ENCODE measurements at regions not wholly inside any gene's neighbourhood (a gene's known extent, or its start where the extent isn't known, plus 50 kb on each side); places are given as distances from the start of the nearest gene placed in this dataset.

DNA sequence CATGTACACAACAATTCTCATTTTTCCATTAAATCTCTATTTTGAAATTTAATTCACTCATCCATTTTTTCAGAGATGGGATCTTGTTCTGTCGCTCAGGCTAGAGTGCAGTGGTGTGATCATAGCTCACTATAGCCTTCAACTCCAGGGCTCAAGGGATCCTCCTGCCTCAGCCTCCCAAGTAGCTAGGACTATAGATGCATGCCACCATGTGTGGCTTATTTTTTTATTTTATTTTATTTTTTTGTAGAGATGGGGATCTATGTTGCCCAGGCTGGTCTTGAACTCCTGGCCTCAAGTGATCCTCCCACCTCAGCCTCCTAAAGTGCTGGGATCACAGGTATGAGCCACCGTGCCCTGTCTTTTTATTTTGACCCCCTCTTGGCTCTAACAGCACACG is 203.8 kb upstream of the KLF14 start:
- peak overlapping the region; percentile 99 for H3K27ac Mint-ChIP-seq
- no peak overlapping the region for H3K4me3 Mint-ChIP-seq
- no peak for ATAC-seq (ENCODE audit: low read depth)
- H3K4me1 Mint-ChIP-seq, result peaks cover 54% of the 10 kb centered on the region
- H3K9me3 Mint-ChIP-seq, result no peaks in the 10 kb centered on the region
- no peaks in the 10 kb centered on the region for H3K27me3 Mint-ChIP-seq
- no peak for DNase-seq (ENCODE audit: low spot score in 2 of 2)
- peaks cover 24% of the 10 kb centered on the region for H3K36me3 Mint-ChIP-seq

DNA sequence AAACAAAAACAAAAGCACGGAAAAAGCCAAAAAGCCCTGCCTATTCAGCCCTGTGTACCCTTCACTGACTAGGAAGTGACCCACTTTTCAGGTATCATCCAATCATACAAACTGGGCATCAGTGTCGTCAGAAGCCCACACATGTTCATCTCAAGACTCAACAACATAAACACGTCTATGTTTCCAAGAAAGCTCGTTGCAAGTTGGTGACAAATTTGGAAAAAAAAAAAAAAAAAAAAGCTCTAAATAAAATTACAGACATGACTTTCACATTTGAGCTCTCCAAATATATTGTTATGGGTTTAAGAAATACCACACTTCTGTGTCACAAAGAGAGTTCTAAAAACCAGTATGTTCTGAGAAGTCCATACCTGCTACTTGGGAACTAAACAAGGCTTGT is 204.7 kb upstream of the KLF14 start:
- H3K4me3 Mint-ChIP-seq, result no peak overlapping the region
- DNase-seq (ENCODE audit: low spot score in 2 of 2), result no peak
- H3K9me3 Mint-ChIP-seq, result no peaks in the 10 kb centered on the region
- H3K36me3 Mint-ChIP-seq, result peaks cover 27% of the 10 kb centered on the region
- ATAC-seq (ENCODE audit: low read depth), result no peak
- H3K27me3 Mint-ChIP-seq, result no peaks in the 10 kb centered on the region
- H3K4me1 Mint-ChIP-seq, result peaks cover 52% of the 10 kb centered on the region
- peak overlapping the region; percentile 99 for H3K27ac Mint-ChIP-seq

DNA sequence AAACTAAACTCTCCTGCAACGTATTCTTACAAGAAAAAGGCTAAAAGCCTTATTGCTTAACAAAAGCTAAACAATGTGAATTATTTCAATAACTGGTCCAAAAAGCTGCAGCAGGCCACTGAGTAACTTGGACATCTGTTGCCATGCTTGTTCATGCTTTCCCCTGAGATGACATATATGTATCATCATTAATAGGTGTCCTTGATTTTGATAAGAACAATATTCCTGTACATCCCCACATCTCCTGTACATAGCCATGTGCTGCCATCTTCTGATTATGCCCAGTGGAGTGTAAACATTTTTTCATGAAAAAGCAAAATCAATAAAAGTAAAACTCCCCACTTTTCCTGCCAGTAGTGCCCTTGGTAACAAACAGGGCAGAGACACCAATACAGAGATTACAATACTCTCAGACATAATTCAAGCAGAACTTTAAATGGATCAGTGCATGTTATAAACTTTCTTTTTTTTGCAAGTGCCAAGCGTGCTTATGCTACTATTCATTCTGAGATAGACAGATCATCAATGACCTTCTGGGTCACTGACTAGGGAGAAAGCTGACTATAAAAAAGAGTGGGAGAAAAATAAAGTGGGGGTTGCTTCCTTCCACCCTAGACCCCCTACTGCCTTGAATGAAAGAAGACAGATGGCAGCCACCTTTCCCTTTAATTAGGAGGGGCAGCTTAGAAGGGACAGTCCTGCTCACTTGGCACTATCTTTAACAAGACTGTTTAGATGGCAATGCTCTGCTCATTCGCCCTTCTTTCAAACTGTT is 205.5 kb upstream of the KLF14 start:
- no peak for DNase-seq (ENCODE audit: low spot score in 2 of 2)
- peaks cover 26% of the 10 kb centered on the region for H3K36me3 Mint-ChIP-seq
- H3K9me3 Mint-ChIP-seq, result no peaks in the 10 kb centered on the region
- ATAC-seq (ENCODE audit: low read depth), result no peak
- no peaks in the 10 kb centered on the region for H3K27me3 Mint-ChIP-seq
- H3K27ac Mint-ChIP-seq, result peak overlapping the region; percentile 99
- no peak overlapping the region for H3K4me3 Mint-ChIP-seq
- peaks cover 52% of the 10 kb centered on the region for H3K4me1 Mint-ChIP-seq

DNA sequence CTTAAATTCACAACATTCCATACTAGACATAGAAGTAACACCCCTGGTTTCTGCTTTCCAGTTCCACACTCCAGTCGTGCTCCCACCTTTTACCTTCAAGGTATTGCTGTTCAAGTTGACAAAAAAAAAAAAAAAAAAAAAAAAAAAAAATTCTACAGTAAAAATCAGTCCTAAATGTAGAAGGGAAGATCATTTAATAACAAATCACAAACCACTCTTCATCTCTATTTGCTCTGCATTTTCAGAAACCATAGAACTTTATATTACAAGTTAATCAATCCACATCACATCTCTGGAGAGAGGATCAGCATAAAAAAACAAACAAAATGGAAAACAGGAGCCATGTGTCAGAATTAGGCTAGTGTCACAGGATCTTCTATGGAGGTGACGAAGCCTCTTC is 206.3 kb upstream of the KLF14 start:
- Mint-ChIP-seq H3K4me1 (peaks cover 57% of the 10 kb centered on the region), H3K36me3 (peaks cover 25% of the 10 kb centered on the region), H3K27me3 (no peaks in the 10 kb centered on the region), H3K27ac (peak overlapping the region; percentile 99), H3K4me3 (peak overlapping the region; percentile 43), H3K9me3 (no peaks in the 10 kb centered on the region)
- ATAC-seq (ENCODE audit: low read depth) (no peak), DNase-seq (ENCODE audit: low spot score in 2 of 2) (no peak)

DNA sequence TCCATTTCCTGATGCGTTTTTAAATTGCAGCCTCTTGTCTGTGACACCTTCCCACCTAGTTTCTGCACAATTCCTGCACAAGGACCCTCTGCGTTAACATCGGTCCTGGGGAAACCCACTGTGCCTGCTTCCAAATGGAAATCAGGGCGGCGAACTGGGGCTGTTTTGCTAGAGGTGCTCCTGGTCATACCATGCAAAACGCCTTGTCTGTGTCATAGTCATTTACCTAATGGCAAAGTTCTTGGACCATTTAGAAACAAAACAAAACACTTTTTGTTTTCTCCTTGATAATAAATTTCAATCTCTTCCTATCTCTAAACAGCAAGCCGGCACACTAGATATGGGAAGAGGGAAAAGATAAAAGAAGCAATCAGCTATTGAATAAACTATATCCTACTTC is 206.9 kb upstream of the KLF14 start:
- ATAC-seq (ENCODE audit: low read depth) (no peak), DNase-seq (ENCODE audit: low spot score in 2 of 2) (no peak)
- Mint-ChIP-seq H3K27me3 (no peaks in the 10 kb centered on the region), H3K36me3 (peaks cover 20% of the 10 kb centered on the region), H3K4me1 (peaks cover 58% of the 10 kb centered on the region), H3K9me3 (no peaks in the 10 kb centered on the region), H3K4me3 (peak overlapping the region; percentile 86), H3K27ac (peak overlapping the region; percentile 99)

DNA sequence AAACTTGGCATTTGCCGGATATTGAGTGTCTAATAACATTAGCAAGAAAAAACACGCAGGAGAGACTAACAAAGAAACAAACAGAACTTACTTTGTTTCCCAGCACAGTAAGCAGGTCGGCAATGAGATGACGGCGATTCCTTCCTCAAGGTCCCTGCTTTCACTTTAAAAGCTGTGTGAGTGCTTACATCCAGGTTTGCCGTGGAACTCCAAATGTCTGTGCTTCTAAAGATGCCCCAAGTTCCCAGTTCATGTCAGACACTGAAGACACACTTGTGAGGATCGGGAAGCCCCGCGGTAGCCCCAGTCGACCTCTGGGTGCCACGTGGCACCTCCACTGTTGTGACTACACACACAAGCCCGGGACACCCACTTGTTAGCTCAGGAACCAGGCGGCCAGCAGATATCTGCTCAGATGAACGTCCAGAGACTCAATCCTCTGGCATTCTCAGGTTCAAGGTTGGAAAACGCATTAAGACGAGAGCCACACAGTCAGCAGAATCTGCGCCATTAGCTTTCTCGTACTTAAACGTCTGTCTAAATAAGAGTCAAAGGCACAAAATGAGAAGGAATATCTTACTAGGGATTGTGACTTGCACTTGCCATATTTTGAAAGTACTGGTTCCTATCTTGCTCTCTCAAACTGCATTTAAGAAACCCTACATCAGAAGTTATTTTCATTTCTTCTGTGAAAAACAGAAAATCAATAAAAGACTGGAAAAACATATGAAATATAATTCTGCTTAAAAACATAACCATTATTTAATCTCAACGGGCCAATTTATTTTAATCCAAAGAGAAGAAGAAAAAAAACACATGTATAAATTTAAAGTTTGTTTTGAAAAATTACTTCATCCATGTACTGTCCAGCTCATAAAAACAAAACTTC is 207.6 kb upstream of the KLF14 start:
- Mint-ChIP-seq H3K27me3 (no peaks in the 10 kb centered on the region), H3K27ac (peak overlapping the region; percentile 99), H3K4me1 (peaks cover 63% of the 10 kb centered on the region), H3K36me3 (peaks cover 20% of the 10 kb centered on the region), H3K4me3 (peak overlapping the region; percentile 86), H3K9me3 (no peaks in the 10 kb centered on the region)
- peak; percentile 33 for ATAC-seq (ENCODE audit: low read depth)
- peak in 1 of 2 donors; percentile 36 for DNase-seq (ENCODE audit: low spot score in 2 of 2)

DNA sequence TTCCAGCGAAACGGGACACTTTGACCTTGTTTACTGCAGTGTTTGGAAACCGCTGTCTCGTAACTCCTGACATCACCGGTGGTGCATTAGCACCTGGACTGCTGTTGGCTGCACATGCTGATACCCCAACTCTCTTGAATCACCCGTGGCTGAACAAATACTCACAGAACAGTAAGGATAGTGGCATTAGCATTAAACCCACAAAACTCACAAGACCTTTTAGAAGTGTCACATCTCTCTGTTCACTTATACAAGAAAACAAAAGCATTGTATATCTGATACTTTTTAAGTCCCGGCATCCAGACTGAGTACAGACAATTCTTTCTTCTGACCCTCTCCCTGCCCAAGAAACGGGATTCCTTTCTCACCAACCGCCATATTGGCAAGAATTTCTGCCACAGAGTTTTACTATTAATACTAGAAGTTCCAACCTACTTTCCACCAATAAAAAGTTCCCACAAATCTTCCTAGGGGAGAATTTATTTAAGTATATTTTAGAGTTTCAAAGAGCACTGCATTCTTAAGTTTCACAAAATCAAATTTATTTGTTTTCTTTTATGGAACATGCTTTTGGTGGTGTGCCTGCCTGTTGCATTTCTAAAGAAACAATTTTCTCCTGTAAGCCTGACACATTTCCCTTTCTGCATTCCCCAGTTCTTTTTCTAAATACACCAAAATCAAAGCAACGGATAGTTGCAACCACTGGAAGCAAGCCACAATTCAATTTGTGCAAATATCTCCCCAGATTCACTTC is 208.4 kb upstream of the KLF14 start:
- Mint-ChIP-seq H3K27me3 (no peaks in the 10 kb centered on the region), H3K4me1 (peaks cover 59% of the 10 kb centered on the region), H3K4me3 (peak overlapping the region; percentile 86), H3K27ac (peak overlapping the region; percentile 99), H3K36me3 (peaks cover 19% of the 10 kb centered on the region), H3K9me3 (no peaks in the 10 kb centered on the region)
- DNase-seq (ENCODE audit: low spot score in 2 of 2) (no peak), ATAC-seq (ENCODE audit: low read depth) (peak; percentile 46)

DNA sequence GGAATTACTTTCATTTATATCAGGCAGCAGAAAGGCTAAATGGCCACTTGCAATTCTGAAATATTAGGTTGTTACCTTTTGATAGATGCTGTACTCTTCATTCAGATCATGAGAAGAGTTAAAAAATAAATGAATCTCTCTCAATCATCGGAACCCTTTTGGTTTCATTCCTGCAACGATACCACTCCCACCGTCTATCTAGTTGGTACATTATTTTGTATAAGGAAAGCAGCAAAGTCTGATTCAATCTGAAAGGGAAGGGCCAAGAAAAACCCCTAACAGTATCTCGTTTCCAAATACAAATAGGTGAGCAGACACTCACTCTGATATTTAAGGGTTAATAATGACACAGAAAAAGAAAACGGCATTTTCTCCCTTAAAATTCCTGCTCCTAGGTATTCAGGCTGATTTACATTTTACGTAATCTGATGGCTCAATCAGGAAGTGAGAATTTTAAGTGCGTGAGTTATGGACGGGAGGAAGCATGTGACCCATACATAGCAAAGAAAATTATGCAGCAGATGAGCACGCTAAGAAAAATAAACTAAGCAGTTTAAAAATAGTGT is 209.4 kb upstream of the KLF14 start:
- ATAC-seq (ENCODE audit: low read depth) (peak; percentile 67), DNase-seq (ENCODE audit: low spot score in 2 of 2) (peak in 1 of 2 donors; percentile 43)
- Mint-ChIP-seq H3K27me3 (no peaks in the 10 kb centered on the region), H3K36me3 (peaks cover 22% of the 10 kb centered on the region), H3K9me3 (peaks cover 1% of the 10 kb centered on the region), H3K4me3 (peak overlapping the region; percentile 81), H3K27ac (peak overlapping the region; percentile 99), H3K4me1 (peaks cover 63% of the 10 kb centered on the region)

DNA sequence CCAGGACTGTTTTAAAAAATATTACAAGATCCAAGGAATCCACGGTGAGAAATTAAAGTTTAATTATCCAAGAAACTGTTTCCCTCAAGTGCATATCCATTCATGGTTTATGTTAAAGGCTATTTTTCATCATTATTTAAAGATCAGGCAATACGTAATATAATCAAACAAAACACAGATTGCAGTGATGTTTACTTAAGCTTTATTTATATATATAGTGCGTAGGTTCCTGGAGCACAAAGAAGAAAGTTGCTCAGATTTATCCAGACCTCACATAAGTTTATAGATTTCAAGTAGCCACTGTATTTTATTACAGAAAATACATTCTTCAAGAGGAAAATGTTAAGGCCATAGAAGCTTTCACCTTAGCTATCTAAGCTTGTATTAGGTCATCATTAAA is 210.0 kb upstream of the KLF14 start:
- H3K36me3 Mint-ChIP-seq, result peaks cover 22% of the 10 kb centered on the region
- ATAC-seq (ENCODE audit: low read depth), result no peak
- DNase-seq (ENCODE audit: low spot score in 2 of 2), result no peak
- no peaks in the 10 kb centered on the region for H3K27me3 Mint-ChIP-seq
- peaks cover 63% of the 10 kb centered on the region for H3K4me1 Mint-ChIP-seq
- peak overlapping the region; percentile 99 for H3K27ac Mint-ChIP-seq
- H3K9me3 Mint-ChIP-seq, result peaks cover 1% of the 10 kb centered on the region
- peak overlapping the region; percentile 81 for H3K4me3 Mint-ChIP-seq

DNA sequence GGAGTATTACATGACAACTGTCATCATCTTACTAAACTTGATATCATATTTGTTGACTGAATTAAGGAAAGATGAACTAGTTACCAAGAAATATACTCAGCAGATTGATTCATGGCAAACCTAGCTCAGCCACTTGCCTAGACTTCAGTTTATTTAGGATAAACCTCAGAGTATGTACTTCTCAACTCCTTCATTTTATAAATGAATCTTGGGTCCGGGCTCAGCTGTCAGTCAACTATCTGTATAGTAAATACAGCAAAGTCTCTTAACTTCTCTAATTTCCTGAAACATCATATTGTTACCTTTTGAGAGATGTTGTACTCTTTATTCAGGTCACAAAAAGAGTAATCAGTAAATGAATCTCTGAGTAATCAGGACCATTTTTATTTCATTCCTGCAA is 211.0 kb upstream of the KLF14 start:
- H3K4me3 Mint-ChIP-seq, result no peak overlapping the region
- peaks cover 58% of the 10 kb centered on the region for H3K4me1 Mint-ChIP-seq
- H3K9me3 Mint-ChIP-seq, result peaks cover 1% of the 10 kb centered on the region
- DNase-seq (ENCODE audit: low spot score in 2 of 2) (no peak), ATAC-seq (ENCODE audit: low read depth) (peak; percentile 0)
- H3K36me3 Mint-ChIP-seq, result peaks cover 18% of the 10 kb centered on the region
- no peaks in the 10 kb centered on the region for H3K27me3 Mint-ChIP-seq
- peak overlapping the region; percentile 99 for H3K27ac Mint-ChIP-seq

DNA sequence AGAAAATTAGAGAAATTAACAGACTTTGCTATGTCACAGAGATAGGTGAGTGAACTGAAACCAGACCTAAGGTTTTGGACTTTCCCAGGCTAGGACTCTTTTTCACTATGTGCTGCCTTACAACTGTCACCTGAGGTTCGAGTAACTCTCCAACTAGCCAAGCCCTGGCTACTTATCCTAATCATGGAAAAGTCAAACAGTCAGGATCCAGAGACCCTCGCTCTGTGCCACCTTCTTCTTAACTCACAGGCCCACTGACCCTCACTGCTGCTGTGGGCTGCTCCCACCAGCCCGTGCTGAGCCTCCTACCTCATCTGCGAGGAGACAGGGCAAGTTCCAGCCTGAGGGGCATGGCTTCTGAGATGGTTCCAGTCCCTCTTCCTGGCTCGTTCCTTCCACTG is 211.4 kb upstream of the KLF14 start:
- ATAC-seq (ENCODE audit: low read depth) (peak; percentile 68), DNase-seq (ENCODE audit: low spot score in 2 of 2) (peak; percentile 32 to 42)
- peaks cover 1% of the 10 kb centered on the region for H3K9me3 Mint-ChIP-seq
- no peaks in the 10 kb centered on the region for H3K27me3 Mint-ChIP-seq
- H3K4me1 Mint-ChIP-seq, result peaks cover 53% of the 10 kb centered on the region
- peak overlapping the region; percentile 99 for H3K27ac Mint-ChIP-seq
- H3K36me3 Mint-ChIP-seq, result peaks cover 18% of the 10 kb centered on the region
- peak overlapping the region; percentile 38 for H3K4me3 Mint-ChIP-seq

DNA sequence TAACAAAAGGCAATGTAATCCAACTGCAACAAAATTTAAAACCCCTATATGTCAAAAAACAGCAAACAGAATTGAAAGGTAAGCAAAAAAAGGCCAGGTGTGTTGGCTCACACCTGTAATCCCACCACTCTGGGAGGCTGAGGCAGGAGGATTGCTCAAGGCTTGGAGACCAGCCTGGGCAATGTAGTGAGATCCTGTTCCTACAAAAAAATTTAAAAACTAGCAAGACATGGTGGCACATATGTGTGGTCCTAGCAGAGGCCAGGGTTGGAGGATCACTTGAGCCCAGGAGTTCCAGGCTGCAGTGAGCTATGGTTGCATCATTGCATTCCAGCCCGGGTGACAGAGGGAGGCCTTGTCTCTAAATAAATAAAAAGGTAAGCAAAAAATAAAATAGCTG is 212.1 kb upstream of the KLF14 start:
- Mint-ChIP-seq H3K4me3 (no peak overlapping the region), H3K9me3 (peaks cover 1% of the 10 kb centered on the region), H3K27ac (peak overlapping the region; percentile 99), H3K4me1 (peaks cover 48% of the 10 kb centered on the region), H3K36me3 (peaks cover 14% of the 10 kb centered on the region), H3K27me3 (no peaks in the 10 kb centered on the region)
- DNase-seq (ENCODE audit: low spot score in 2 of 2) (no peak), ATAC-seq (ENCODE audit: low read depth) (no peak)

DNA sequence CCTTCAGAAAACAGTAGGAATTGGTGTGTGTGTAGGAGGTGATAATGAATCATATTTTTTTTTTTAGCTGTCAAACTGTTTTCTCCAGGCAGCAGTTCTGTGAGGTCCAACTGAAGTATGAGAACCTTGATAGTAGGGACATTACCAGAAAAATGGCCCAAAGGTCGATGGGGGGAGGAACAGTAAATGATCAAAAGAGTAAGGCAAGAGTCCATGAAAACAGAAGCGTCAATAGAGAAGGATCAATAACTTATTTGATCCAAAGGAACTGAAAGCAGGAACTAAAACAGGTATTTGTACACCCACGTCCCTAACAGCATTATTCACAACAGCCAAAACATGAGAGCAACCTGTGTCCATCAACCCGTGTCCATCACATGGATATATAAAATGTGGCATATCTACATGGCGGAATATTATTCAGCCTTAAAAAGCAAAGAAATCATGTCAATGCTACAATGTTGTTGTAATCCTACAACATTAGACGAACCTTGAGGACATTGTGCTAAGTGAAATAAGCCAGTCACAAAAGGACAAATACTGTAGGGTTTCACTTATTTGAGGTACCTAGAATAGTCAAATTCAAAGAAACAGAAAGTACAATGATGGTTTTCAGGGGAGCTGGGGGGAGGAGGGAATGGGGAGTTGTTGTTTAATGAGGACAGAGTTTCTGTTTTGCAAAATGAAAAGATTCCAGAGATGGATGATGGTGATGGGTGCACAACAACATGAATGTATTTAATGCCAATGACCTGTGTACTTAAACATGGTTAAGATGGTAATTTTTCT is 214.0 kb upstream of the KLF14 start:
- ATAC-seq (ENCODE audit: low read depth) (no peak), DNase-seq (ENCODE audit: low spot score in 2 of 2) (no peak)
- Mint-ChIP-seq H3K9me3 (peaks cover 1% of the 10 kb centered on the region), H3K4me3 (peak overlapping the region; percentile 16), H3K27me3 (no peaks in the 10 kb centered on the region), H3K4me1 (peaks cover 41% of the 10 kb centered on the region), H3K36me3 (peaks cover 12% of the 10 kb centered on the region), H3K27ac (peak overlapping the region; percentile 93)

All from memory B cell (primary cell).